ENCODE measurements at regions not wholly inside any gene's neighbourhood (a gene's known extent, or its start where the extent isn't known, plus 50 kb on each side); places are given as distances from the start of the nearest gene placed in this dataset.

DNA sequence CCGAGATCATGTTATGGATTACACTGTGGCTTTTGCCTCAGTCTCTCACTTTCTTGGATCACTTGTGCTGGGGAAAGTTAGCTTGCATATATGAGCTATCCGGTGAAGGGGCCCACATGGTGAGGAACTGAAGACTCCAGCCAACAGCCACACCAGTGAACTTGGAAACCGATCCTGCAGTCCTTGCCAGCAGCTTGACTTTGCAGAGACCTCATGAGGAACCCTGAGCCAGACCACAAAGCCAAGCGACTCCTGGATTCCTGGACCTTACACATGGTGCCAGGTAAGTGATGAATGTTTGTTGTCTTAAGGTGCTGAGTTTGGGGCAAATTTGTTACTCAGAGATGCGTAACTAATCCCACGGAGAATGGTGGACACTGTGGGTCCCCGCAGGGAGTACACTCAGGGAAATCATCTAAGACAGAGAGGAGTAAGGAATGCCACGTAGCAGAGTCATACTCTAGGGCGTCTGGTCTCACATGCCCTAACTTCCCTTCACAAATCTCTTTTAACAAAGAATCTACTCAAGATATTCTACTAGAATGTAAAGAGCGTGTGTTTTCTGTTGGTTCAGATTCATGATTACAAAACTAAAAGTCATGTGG lies 76.5 kb upstream of the PJA2 start:
- Histone ChIP-seq H3K4me3 (ENCODE audit: low read length) (no peak overlapping the region), H3K27me3 (ENCODE audit: control insufficient read depth, insufficient read depth, low read length) (no peaks in the 10 kb centered on the region)

GRCh38 chr5:109485030-109485429 lies 75.3 kb upstream of the PJA2 start:
- no peaks in the 10 kb centered on the region for H3K27me3 ChIP-seq (ENCODE audit: control insufficient read depth, insufficient read depth, low read length)
- no peak overlapping the region for H3K4me3 ChIP-seq (ENCODE audit: low read length)
- no peak overlapping the region for H3K27ac ChIP-seq (ENCODE audit: low read length)
- no peaks in the 10 kb centered on the region for H3K9me3 ChIP-seq (ENCODE audit: control insufficient read depth, low read depth, low read length)
- no peak overlapping the region for H3K9ac ChIP-seq (ENCODE audit: low read length)
- H3K4me1 ChIP-seq (ENCODE audit: control insufficient read depth, low read depth, low read length), result peaks cover 12% of the 10 kb centered on the region
- no peaks in the 10 kb centered on the region for H3K36me3 ChIP-seq (ENCODE audit: control insufficient read depth, low read depth, low read length)

More for the DNA sequence above, 76.5 kb upstream of the PJA2 start:
- peaks cover 12% of the 10 kb centered on the region for H3K4me1 ChIP-seq (ENCODE audit: control insufficient read depth, low read depth, low read length)
- no peaks in the 10 kb centered on the region for H3K36me3 ChIP-seq (ENCODE audit: control insufficient read depth, low read depth, low read length)
- no peaks in the 10 kb centered on the region for H3K9me3 ChIP-seq (ENCODE audit: control insufficient read depth, low read depth, low read length)
- no peak overlapping the region for H3K27ac ChIP-seq (ENCODE audit: low read length)
- no peak overlapping the region for H3K9ac ChIP-seq (ENCODE audit: low read length)

- peaks cover 12% of the 10 kb centered on the region for H3K4me1 ChIP-seq (ENCODE audit: control insufficient read depth, low read depth, low read length)
- no peaks in the 10 kb centered on the region for H3K27me3 ChIP-seq (ENCODE audit: control insufficient read depth, insufficient read depth, low read length)
- H3K27ac ChIP-seq (ENCODE audit: low read length), result no peak overlapping the region
- no peak overlapping the region for H3K4me3 ChIP-seq (ENCODE audit: low read length)
- H3K9ac ChIP-seq (ENCODE audit: low read length), result no peak overlapping the region
- H3K9me3 ChIP-seq (ENCODE audit: control insufficient read depth, low read depth, low read length), result no peaks in the 10 kb centered on the region
- no peaks in the 10 kb centered on the region for H3K36me3 ChIP-seq (ENCODE audit: control insufficient read depth, low read depth, low read length)
These were observed 74.8 kb upstream of the PJA2 start for GRCh38 chr5:109484597-109484996.

DNA sequence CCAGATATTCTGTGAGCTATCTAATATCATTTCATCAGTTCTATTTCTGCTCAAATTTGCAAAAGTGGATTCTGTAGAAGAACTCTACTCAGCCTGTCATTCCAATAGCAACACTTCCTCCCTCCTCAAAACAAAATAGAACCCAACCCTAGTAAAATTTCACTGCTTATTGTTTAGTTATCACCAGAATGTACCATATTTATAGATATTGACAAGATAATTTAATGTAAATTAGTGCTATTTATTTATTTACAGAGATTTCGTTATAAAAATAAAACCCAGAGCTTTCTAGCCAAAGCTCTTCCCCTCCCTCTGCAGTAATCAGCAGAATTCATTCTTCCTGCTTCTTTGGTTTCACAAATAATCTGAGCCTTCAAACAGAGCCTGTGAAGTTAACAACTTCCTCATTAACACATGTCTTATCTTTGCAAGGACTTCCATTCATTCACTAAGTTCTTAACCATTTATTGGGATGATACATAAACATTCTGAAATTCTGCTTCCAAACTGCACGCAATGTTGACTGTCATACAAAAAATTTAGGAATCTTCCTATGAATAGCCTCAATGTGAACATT lies 73.7 kb upstream of the PJA2 start:
- H3K4me1 ChIP-seq (ENCODE audit: control insufficient read depth, low read depth, low read length), result peaks cover 12% of the 10 kb centered on the region
- peaks cover 4% of the 10 kb centered on the region for H3K9me3 ChIP-seq (ENCODE audit: control insufficient read depth, low read depth, low read length)
- no peak overlapping the region for H3K4me3 ChIP-seq (ENCODE audit: low read length)
- H3K27ac ChIP-seq (ENCODE audit: low read length), result no peak overlapping the region
- H3K36me3 ChIP-seq (ENCODE audit: control insufficient read depth, low read depth, low read length), result no peaks in the 10 kb centered on the region
- no peak overlapping the region for H3K9ac ChIP-seq (ENCODE audit: low read length)
- no peaks in the 10 kb centered on the region for H3K27me3 ChIP-seq (ENCODE audit: control insufficient read depth, insufficient read depth, low read length)

GRCh38 chr5:109482748-109483147 lies 73.0 kb upstream of the PJA2 start:
- Histone ChIP-seq H3K9me3 (ENCODE audit: control insufficient read depth, low read depth, low read length) (peaks cover 4% of the 10 kb centered on the region), H3K4me3 (ENCODE audit: low read length) (no peak overlapping the region), H3K36me3 (ENCODE audit: control insufficient read depth, low read depth, low read length) (no peaks in the 10 kb centered on the region), H3K27ac (ENCODE audit: low read length) (no peak overlapping the region), H3K27me3 (ENCODE audit: control insufficient read depth, insufficient read depth, low read length) (no peaks in the 10 kb centered on the region), H3K9ac (ENCODE audit: low read length) (no peak overlapping the region), H3K4me1 (ENCODE audit: control insufficient read depth, low read depth, low read length) (peaks cover 12% of the 10 kb centered on the region)

GRCh38 chr5:109479260-109479860 lies 69.6 kb upstream of the PJA2 start:
- H3K27me3 ChIP-seq (ENCODE audit: control insufficient read depth, insufficient read depth, low read length), result no peaks in the 10 kb centered on the region
- no peak overlapping the region for H3K4me3 ChIP-seq (ENCODE audit: low read length)
- no peak overlapping the region for H3K9ac ChIP-seq (ENCODE audit: low read length)
- peaks cover 12% of the 10 kb centered on the region for H3K4me1 ChIP-seq (ENCODE audit: control insufficient read depth, low read depth, low read length)
- H3K36me3 ChIP-seq (ENCODE audit: control insufficient read depth, low read depth, low read length), result no peaks in the 10 kb centered on the region
- H3K9me3 ChIP-seq (ENCODE audit: control insufficient read depth, low read depth, low read length), result peaks cover 4% of the 10 kb centered on the region
- H3K27ac ChIP-seq (ENCODE audit: low read length), result no peak overlapping the region

DNA sequence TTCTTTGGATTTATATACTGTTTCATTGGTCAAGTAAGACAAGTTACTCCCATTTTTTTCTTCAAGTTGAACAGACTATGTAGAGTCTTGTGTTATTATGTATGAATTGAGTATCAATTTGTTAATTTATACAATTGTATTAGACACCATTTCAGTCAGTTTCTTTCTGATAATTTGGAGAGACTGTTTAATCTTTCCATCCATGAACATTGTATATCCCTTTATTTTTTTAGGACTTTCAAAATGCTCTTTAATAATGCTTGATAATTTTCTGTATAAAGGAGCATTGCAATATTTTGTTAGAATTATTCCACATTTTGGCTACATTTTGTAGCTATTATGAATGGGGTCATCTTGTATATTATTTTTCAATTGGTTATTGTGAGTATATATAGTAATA lies 69.1 kb upstream of the PJA2 start:
- Histone ChIP-seq H3K4me1 (ENCODE audit: control insufficient read depth, low read depth, low read length) (peaks cover 12% of the 10 kb centered on the region), H3K9ac (ENCODE audit: low read length) (no peak overlapping the region), H3K27me3 (ENCODE audit: control insufficient read depth, insufficient read depth, low read length) (no peaks in the 10 kb centered on the region), H3K27ac (ENCODE audit: low read length) (no peak overlapping the region), H3K9me3 (ENCODE audit: control insufficient read depth, low read depth, low read length) (peaks cover 4% of the 10 kb centered on the region), H3K36me3 (ENCODE audit: control insufficient read depth, low read depth, low read length) (no peaks in the 10 kb centered on the region), H3K4me3 (ENCODE audit: low read length) (no peak overlapping the region)

- no peaks in the 10 kb centered on the region for H3K36me3 ChIP-seq (ENCODE audit: control insufficient read depth, low read depth, low read length)
- peaks cover 4% of the 10 kb centered on the region for H3K9me3 ChIP-seq (ENCODE audit: control insufficient read depth, low read depth, low read length)
- H3K9ac ChIP-seq (ENCODE audit: low read length), result no peak overlapping the region
- H3K4me1 ChIP-seq (ENCODE audit: control insufficient read depth, low read depth, low read length), result no peaks in the 10 kb centered on the region
- H3K4me3 ChIP-seq (ENCODE audit: low read length), result no peak overlapping the region
- H3K27ac ChIP-seq (ENCODE audit: low read length), result no peak overlapping the region
- H3K27me3 ChIP-seq (ENCODE audit: control insufficient read depth, insufficient read depth, low read length), result no peaks in the 10 kb centered on the region
These were observed 66.5 kb upstream of the PJA2 start for GRCh38 chr5:109476292-109476691.

- H3K27me3 ChIP-seq (ENCODE audit: control insufficient read depth, insufficient read depth, low read length), result no peaks in the 10 kb centered on the region
- no peak overlapping the region for H3K9ac ChIP-seq (ENCODE audit: low read length)
- no peak overlapping the region for H3K4me3 ChIP-seq (ENCODE audit: low read length)
- no peak overlapping the region for H3K27ac ChIP-seq (ENCODE audit: low read length)
- H3K4me1 ChIP-seq (ENCODE audit: control insufficient read depth, low read depth, low read length), result no peaks in the 10 kb centered on the region
- no peaks in the 10 kb centered on the region for H3K36me3 ChIP-seq (ENCODE audit: control insufficient read depth, low read depth, low read length)
- no peaks in the 10 kb centered on the region for H3K9me3 ChIP-seq (ENCODE audit: control insufficient read depth, low read depth, low read length)
These were observed 60.3 kb upstream of the PJA2 start for GRCh38 chr5:109469896-109470662.

DNA sequence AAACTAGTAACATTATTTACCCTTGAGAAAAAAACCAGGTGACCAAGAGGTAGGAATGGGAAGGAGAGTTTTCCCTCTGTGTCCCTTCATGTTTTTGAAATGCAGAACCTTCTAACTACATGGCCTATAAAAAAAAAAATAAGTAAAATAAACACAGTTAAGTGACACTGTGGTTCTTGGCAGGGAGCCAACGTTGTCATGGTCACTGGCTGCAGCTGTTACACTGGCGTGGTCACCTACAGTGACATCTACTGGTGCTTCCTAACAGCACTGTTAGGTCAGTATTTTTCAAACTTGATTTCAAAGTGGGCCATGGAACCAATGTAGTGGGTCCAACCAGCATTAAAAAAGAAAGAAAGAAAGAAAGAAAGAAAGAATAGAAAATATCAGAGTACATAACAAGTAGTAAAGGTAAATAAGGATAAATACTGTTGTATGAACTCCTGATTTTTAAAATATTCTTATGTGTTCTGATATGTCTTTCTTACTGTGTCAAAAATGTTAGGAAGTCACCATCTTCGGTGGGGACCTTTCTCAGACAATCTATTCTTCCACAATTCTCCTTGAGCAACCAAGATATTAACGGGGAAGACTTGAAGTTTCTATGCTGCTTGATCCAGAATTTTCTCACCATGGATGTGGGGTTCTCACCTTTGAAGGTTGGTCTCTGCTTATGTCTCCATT lies 59.1 kb upstream of the PJA2 start:
- H3K4me1 ChIP-seq (ENCODE audit: control insufficient read depth, low read depth, low read length), result no peaks in the 10 kb centered on the region
- H3K27me3 ChIP-seq (ENCODE audit: control insufficient read depth, insufficient read depth, low read length), result no peaks in the 10 kb centered on the region
- H3K27ac ChIP-seq (ENCODE audit: low read length), result peak overlapping the region; percentile 27
- H3K36me3 ChIP-seq (ENCODE audit: control insufficient read depth, low read depth, low read length), result no peaks in the 10 kb centered on the region
- no peak overlapping the region for H3K4me3 ChIP-seq (ENCODE audit: low read length)
- H3K9ac ChIP-seq (ENCODE audit: low read length), result no peak overlapping the region
- H3K9me3 ChIP-seq (ENCODE audit: control insufficient read depth, low read depth, low read length), result no peaks in the 10 kb centered on the region

GRCh38 chr5:109468288-109468676 lies 58.5 kb upstream of the PJA2 start:
- no peaks in the 10 kb centered on the region for H3K36me3 ChIP-seq (ENCODE audit: control insufficient read depth, low read depth, low read length)
- no peak overlapping the region for H3K4me3 ChIP-seq (ENCODE audit: low read length)
- H3K9ac ChIP-seq (ENCODE audit: low read length), result no peak overlapping the region
- no peaks in the 10 kb centered on the region for H3K9me3 ChIP-seq (ENCODE audit: control insufficient read depth, low read depth, low read length)
- no peaks in the 10 kb centered on the region for H3K27me3 ChIP-seq (ENCODE audit: control insufficient read depth, insufficient read depth, low read length)
- H3K4me1 ChIP-seq (ENCODE audit: control insufficient read depth, low read depth, low read length), result no peaks in the 10 kb centered on the region
- H3K27ac ChIP-seq (ENCODE audit: low read length), result peak overlapping the region; percentile 27
